AG04450 (cell line): ENCODE measurements at regions not wholly inside any gene's neighbourhood (a gene's known extent, or its start where the extent isn't known, plus 50 kb on each side); places are given as distances from the start of the nearest gene placed in this dataset.

Experiments
- CTCF ChIA-PET: fragments of 300-600, 350-600 bp; formaldehyde crosslinking; extraction: SDS; loops from one replicate; lab custom pipeline; 2022; ENCODE audit warnings: antibody characterized with exemption, inconsistent platforms; lab: Charles Lee
- POLR2A ChIA-PET: fragments of 350-600 bp; formaldehyde crosslinking; extraction: SDS; loops from one replicate; lab custom pipeline; 2021; ENCODE audit warnings: antibody characterized with exemption, inconsistent platforms; lab: Yijun Ruan, JAX
- DNase-seq: peaks from one replicate; pipeline ENCODE4 v3.0.0-alpha.2; 2011; ENCODE audit warnings: low read depth, low spot score
- H3K27ac ChIP-seq: one replicate; pipeline ENCODE4 v1.5.1; 2012; ENCODE audit warnings: low read depth, low read length, control low read depth
- H3K27me3 ChIP-seq: one replicate; pipeline ENCODE4 v1.6.0; 2012; ENCODE audit warnings: low read length; ENCODE audit not compliant: control insufficient read depth, insufficient read depth
- H3K4me3 ChIP-seq: 2 replicates; pipeline ENCODE4 v1.5.1; 2011; ENCODE audit warnings: mild to moderate bottlenecking, low read depth, low read length, control low read depth
- H3K9me3 ChIP-seq: 2 replicates; pipeline ENCODE4 v1.5.1; 2012; ENCODE audit warnings: low read length; ENCODE audit not compliant: control insufficient read depth, insufficient read depth
- CTCF ChIP-seq: IDR thresholded peaks from 2 replicates; pipeline ENCODE4 v1.5.1; 2011; ENCODE audit warnings: low read depth, low read length, control low read depth, inconsistent platforms

GRCh38 chr19:31072451-31072850, 276.8 kb downstream of the TSHZ3 start:
- TF ChIP-seq CTCF = no peak
- H3K27ac ChIP-seq = no peak overlapping the region
- H3K9me3 ChIP-seq = no peaks in the 10 kb centered on the region
- ChIA-PET CTCF (no interaction called here), POLR2A (no interaction called here)
- H3K4me3 ChIP-seq = no peak overlapping the region
- no peak for DNase-seq
- H3K27me3 ChIP-seq = peaks cover 3% of the 10 kb centered on the region

GRCh38 chr19:31071136-31071855, 277.9 kb downstream of the TSHZ3 start:
- H3K4me3 ChIP-seq = no peak overlapping the region
- H3K27me3 ChIP-seq = peaks cover 3% of the 10 kb centered on the region
- no peak for TF ChIP-seq CTCF
- DNase-seq = no peak
- no peak overlapping the region for H3K27ac ChIP-seq
- H3K9me3 ChIP-seq = no peaks in the 10 kb centered on the region
- POLR2A ChIA-PET = no interaction called here
- CTCF ChIA-PET = interaction anchor here (0.7 to 1.4 kb wide), 2 partner anchors 17 to 32 kb away, joined by 3 to 4 read pairs; no protein-coding TSS in a partner anchor

GRCh38 chr19:31070146-31071065, 278.8 kb downstream of the TSHZ3 start:
- Histone ChIP-seq H3K27me3 (peaks cover 3% of the 10 kb centered on the region), H3K4me3 (no peak overlapping the region), H3K9me3 (no peaks in the 10 kb centered on the region), H3K27ac (no peak overlapping the region)
- DNase-seq = no peak
- no peak for TF ChIP-seq CTCF
- ChIA-PET POLR2A (interaction anchor here (0.6 to 1.0 kb wide), 2 partner anchors 34 to 61 kb away, joined by 3 to 6 read pairs; no protein-coding TSS in a partner anchor), CTCF (interaction anchor here (0.7 to 1.4 kb wide), 2 partner anchors 16 to 31 kb away, joined by 3 to 4 read pairs; no protein-coding TSS in a partner anchor)

- ChIA-PET POLR2A (no interaction called here), CTCF (no interaction called here)
- Histone ChIP-seq H3K4me3 (no peak overlapping the region), H3K27me3 (no peaks in the 10 kb centered on the region), H3K27ac (no peak overlapping the region), H3K9me3 (no peaks in the 10 kb centered on the region)
- DNase-seq = no peak
- no peak for TF ChIP-seq CTCF
These were observed 281.0 kb downstream of the TSHZ3 start for GRCh38 chr19:31068268-31068667.
